GM12865 (cell line): ENCODE measurements at regions not wholly inside any gene's neighbourhood (a gene's known extent, or its start where the extent isn't known, plus 50 kb on each side); places are given as distances from the start of the nearest gene placed in this dataset.

Experiments
- DNase-seq: peaks from one replicate; pipeline ENCODE4 v3.0.0; 2010; ENCODE audit warnings: low read depth
- H3K4me3 ChIP-seq: 2 replicates; pipeline ENCODE4 v1.5.1; 2011; ENCODE audit warnings: mild to moderate bottlenecking, low read depth, low read length, control low read depth
- TF ChIP-seq, protein P1 (sequence below): IDR thresholded peaks from 2 replicates; pipeline ENCODE4 v1.5.1; 2011; ENCODE audit warnings: low read length, control low read depth, low read depth, inconsistent platforms; ENCODE audit not compliant: insufficient read depth; ENCODE audit errors: missing control alignments

DNA sequence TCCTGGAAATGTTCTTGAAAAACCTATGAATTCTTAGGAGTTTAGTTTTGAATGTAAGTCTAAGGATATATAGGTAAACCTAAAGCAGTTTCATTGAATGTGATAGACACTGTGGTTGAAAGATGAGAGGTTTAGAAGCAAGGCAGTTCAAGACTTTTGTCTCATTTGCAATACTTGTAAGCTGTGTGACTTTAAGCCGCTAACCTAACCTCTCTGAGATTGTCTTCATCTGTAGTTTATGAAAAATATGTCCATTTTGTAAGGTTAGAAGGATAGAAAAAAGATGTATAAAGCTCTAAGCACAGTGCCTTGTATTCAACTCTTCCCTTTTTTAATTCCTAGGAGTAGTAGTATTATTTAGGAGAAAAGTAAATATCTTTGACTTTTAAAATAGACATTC, 306.6 kb upstream of the ARRDC4 start:
- no peak overlapping the region for H3K4me3 ChIP-seq
- no peak for DNase-seq
- TF ChIP-seq, protein P1, sequence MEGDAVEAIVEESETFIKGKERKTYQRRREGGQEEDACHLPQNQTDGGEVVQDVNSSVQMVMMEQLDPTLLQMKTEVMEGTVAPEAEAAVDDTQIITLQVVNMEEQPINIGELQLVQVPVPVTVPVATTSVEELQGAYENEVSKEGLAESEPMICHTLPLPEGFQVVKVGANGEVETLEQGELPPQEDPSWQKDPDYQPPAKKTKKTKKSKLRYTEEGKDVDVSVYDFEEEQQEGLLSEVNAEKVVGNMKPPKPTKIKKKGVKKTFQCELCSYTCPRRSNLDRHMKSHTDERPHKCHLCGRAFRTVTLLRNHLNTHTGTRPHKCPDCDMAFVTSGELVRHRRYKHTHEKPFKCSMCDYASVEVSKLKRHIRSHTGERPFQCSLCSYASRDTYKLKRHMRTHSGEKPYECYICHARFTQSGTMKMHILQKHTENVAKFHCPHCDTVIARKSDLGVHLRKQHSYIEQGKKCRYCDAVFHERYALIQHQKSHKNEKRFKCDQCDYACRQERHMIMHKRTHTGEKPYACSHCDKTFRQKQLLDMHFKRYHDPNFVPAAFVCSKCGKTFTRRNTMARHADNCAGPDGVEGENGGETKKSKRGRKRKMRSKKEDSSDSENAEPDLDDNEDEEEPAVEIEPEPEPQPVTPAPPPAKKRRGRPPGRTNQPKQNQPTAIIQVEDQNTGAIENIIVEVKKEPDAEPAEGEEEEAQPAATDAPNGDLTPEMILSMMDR = no peak

DNA sequence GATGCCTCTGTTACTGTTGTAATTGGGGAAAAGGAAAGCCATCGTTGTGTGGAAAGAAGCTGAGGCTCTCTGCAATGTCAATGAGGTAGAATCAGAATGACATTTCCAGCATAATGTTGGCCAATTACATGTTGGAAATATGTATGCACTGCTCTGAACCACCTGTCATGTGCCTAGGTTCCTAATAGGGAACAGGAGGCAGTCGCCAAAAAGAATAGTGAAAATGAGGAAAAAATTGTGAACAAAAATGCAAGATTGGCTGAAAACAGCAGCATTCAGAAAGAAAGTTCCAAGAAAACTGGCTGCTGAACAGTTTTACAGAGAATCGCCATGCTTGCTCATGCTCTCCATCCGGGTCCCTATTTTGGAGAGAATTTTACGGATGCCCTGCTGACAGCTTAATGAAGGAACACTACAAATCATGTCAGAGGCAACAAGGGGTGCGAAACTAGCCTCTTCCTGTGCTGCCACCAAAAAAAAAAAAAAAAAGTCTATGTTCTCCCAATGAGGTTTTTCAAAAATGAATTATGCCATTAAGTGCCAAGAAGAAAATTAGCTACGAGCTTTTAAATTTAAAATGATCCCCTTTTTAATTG, 305.9 kb upstream of the ARRDC4 start:
- H3K4me3 ChIP-seq = no peak overlapping the region
- TF ChIP-seq, protein P1 = no peak
- DNase-seq = no peak

DNA sequence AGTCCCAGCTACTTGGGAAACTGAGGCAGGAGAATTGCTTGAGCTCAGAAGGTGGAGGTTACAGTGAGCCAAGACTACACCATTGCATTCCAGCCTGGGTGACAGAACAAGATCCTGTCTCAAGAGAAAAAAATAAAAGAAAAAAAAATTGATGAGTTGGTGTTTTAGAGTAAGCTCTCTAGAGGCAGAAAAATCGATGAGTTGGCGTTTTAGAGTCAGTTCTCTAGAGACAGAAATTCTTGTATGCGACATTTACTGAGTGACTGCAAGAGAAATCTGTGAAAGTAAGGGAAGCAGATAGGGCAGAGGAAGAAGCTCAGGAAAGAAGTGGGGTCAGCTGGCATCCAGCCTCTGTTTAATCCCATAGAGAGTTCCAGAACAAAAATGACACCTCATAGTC, 298.7 kb upstream of the ARRDC4 start:
- TF ChIP-seq, protein P1 = no peak
- DNase-seq = no peak

DNA sequence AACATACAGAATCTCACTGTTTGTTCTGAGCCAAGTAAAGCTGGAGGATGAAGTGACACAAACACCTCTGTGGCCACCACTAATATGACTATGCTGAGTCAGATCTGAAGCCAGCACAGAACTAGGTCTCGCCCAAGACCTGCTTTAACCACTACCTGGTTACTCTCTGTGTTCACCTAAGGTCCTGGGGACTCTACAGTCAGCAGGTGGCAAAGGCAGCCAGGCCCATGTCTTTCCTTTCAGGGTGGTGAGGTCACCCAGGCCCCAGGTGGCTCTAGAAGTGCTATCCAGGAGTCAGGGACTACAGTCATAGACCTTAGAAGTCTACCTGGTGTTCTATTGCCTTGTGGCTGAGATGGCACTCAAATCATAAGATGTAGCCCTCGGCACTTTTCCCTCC, 287.9 kb upstream of the ARRDC4 start:
- no peak for DNase-seq
- TF ChIP-seq, protein P1 = no peak
- H3K4me3 ChIP-seq = no peak overlapping the region

More for the DNA sequence above, 298.7 kb upstream of the ARRDC4 start:
- no peak overlapping the region for H3K4me3 ChIP-seq

DNA sequence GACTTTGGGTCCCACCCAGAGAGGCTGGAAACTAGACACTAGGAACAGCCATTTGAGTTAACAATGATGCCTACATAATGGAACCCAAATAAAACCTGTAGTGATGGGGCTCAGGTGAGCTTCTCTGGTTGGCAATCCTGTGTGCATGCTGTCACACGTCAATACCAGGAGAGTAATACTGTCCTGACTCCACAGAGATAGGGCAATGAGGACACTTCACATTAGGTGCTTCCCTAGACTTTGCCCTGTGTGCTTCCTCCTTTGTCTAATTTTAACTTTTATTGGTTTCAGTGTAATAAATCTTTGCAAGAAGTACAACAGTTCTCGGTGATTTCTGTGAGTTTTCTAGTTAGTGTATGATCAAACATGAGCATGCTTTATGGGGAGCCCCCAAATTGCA, 281.8 kb upstream of the ARRDC4 start:
- TF ChIP-seq, protein P1 = no peak
- no peak overlapping the region for H3K4me3 ChIP-seq
- no peak for DNase-seq

DNA sequence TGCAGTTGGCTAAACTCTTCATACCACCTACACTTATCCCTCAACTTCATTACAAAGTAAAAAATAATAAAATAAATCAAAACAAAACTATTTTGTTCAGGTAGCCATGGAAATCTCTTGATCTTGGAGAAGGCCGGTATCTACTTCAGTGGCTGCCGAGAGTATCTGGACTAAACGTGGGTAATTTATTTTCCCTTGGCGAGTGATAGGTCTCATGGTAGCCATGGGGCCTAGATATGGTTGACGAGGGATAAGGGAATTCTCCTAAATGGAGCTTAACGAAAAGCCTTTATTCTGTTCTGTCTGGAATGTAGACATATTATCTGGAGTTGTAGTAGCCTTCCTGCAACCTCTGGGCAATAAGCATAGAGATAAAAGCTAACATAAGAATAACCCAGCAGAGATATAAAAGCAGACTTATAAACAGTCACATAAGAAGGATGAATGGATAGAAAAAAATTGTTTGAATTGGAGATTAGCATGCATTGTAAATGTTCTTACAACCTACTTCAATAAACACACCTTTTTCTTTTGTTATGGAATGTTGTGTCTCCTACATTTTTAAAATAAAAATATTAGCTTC, 281.3 kb upstream of the ARRDC4 start:
- no peak for DNase-seq
- no peak overlapping the region for H3K4me3 ChIP-seq
- TF ChIP-seq, protein P1 = no peak
